HEK293T (cell line): ENCODE measurements at regions not wholly inside any gene's neighbourhood (a gene's known extent, or its start where the extent isn't known, plus 50 kb on each side); places are given as distances from the start of the nearest gene placed in this dataset.

Source experiments
- CTCF ChIA-PET: fragments of 350-600 bp; formaldehyde crosslinking; extraction: SDS; loops from one replicate; lab custom pipeline; 2021; ENCODE audit warnings: antibody characterized with exemption, inconsistent platforms; lab: Yijun Ruan, JAX
- POLR2A ChIA-PET: fragments of 350-600 bp; formaldehyde crosslinking; extraction: SDS; loops from one replicate; lab custom pipeline; 2020; ENCODE audit warnings: antibody characterized with exemption, inconsistent platforms; lab: Yijun Ruan, JAX
- DNase-seq: peaks from one replicate; pipeline ENCODE4 v3.0.0; 2012; ENCODE audit warnings: mixed read lengths; ENCODE audit errors: extremely low spot score
- ARNT ChIP-seq: fragments of 450-650 bp; IDR thresholded peaks from 2 replicates; pipeline ENCODE4 v1.6.1; 2017; ENCODE audit warnings: mild to moderate bottlenecking
- BHLHE40 ChIP-seq: fragments of 450-650 bp; IDR thresholded peaks from 2 replicates; pipeline ENCODE4 v1.6.1; 2016; ENCODE audit warnings: mild to moderate bottlenecking, moderate library complexity, borderline replicate concordance
- CTBP1 ChIP-seq: fragments of 450-650 bp; IDR thresholded peaks from 2 replicates; pipeline ENCODE4 v1.6.1; 2016; ENCODE audit warnings: borderline replicate concordance
- ELF4 ChIP-seq: fragments of 450-650 bp; IDR thresholded peaks from 2 replicates; pipeline ENCODE4 v1.6.1; 2017; ENCODE audit warnings: antibody characterized with exemption
- FOXA1 ChIP-seq: fragments of 450-650 bp; IDR thresholded peaks from 2 replicates; pipeline ENCODE4 v1.6.1; 2016; ENCODE audit warnings: mild to moderate bottlenecking
- FOXK2 ChIP-seq: fragments of 450-650 bp; IDR thresholded peaks from 2 replicates; pipeline ENCODE4 v1.6.1; 2016; ENCODE audit warnings: mild to moderate bottlenecking
- FOXM1 ChIP-seq: fragments of 450-650 bp; IDR thresholded peaks from 2 replicates; pipeline ENCODE4 v1.6.1; 2017; ENCODE audit warnings: mild to moderate bottlenecking, borderline replicate concordance
- HDGF ChIP-seq: fragments of 450-650 bp; IDR thresholded peaks from 2 replicates; pipeline ENCODE4 v1.6.1; 2017; ENCODE audit warnings: antibody characterized with exemption, borderline replicate concordance
- L3MBTL2 ChIP-seq: fragments of 450-650 bp; conservative IDR thresholded peaks from 2 replicates; pipeline ENCODE4 v1.6.1; 2016; ENCODE audit warnings: mild to moderate bottlenecking
- LEF1 ChIP-seq: fragments of 450-650 bp; IDR thresholded peaks from 2 replicates; pipeline ENCODE4 v1.6.1; 2017; ENCODE audit warnings: mild to moderate bottlenecking, borderline replicate concordance
- NFRKB ChIP-seq: fragments of 450-650 bp; IDR thresholded peaks from 2 replicates; pipeline ENCODE4 v1.6.1; 2016; ENCODE audit warnings: mild to moderate bottlenecking, moderate library complexity
- SP1 ChIP-seq: fragments of 450-650 bp; IDR thresholded peaks from 2 replicates; pipeline ENCODE4 v1.6.1; 2017
- SUZ12 ChIP-seq: fragments of 450-650 bp; IDR thresholded peaks from 2 replicates; pipeline ENCODE4 v1.6.1; 2016; ENCODE audit warnings: mild to moderate bottlenecking
- TARDBP ChIP-seq: fragments of 450-650 bp; IDR thresholded peaks from 2 replicates; pipeline ENCODE4 v1.6.1; 2016
- ZNF384 ChIP-seq: fragments of 450-650 bp; IDR thresholded peaks from 2 replicates; pipeline ENCODE4 v1.6.1; 2016
- TF ChIP-seq, protein P1 (sequence below): fragments of 450-650 bp; IDR thresholded peaks from 2 replicates; pipeline ENCODE4 v1.6.1; 2016

DNA sequence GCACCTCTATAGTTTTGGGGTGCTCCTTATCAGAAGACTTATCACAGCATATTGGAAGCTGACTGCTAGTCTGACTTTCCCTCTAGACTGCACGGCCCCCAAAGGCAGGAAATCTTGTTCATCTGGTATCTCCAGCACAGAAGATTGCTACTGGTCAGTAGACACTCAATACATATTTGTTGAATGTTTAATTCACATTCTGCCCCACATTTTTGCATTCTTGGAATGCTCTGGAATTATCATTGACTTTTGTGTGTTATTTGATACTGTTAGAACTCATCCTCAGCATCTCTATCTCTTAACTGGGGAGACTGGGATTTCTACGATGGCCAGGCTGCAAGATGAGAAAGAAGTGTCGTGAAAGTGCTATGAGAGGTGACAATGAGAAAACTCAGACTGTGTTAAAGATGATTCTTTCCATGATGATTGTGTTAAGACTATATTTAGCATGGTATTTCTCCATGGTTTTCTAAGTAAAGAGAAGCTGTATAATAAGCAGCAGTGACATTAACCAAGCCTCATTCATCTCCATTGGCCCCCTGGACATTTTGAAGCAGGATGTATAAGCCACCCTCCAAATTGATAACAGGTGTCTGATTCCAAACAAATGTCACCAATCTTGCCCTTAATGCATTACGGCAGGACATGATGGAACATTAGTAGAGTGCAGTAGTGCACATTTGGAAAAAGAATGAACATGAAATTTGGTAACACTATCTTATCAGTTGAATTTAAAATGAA lies 440.9 kb downstream of the RFC3 start:
- no peak for DNase-seq
- TF ChIP-seq TARDBP (no peak), SUZ12 (no peak), ELF4 (no peak), ZNF384 (no peak), FOXK2 (no peak), FOXA1 (no peak), BHLHE40 (no peak), FOXM1 (no peak), L3MBTL2 (no peak), SP1 (no peak)
- TF ChIP-seq, protein P1, sequence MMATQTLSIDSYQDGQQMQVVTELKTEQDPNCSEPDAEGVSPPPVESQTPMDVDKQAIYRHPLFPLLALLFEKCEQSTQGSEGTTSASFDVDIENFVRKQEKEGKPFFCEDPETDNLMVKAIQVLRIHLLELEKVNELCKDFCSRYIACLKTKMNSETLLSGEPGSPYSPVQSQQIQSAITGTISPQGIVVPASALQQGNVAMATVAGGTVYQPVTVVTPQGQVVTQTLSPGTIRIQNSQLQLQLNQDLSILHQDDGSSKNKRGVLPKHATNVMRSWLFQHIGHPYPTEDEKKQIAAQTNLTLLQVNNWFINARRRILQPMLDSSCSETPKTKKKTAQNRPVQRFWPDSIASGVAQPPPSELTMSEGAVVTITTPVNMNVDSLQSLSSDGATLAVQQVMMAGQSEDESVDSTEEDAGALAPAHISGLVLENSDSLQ = no peak
- POLR2A ChIA-PET = no interaction called here
- CTCF ChIA-PET = no interaction called here

DNA sequence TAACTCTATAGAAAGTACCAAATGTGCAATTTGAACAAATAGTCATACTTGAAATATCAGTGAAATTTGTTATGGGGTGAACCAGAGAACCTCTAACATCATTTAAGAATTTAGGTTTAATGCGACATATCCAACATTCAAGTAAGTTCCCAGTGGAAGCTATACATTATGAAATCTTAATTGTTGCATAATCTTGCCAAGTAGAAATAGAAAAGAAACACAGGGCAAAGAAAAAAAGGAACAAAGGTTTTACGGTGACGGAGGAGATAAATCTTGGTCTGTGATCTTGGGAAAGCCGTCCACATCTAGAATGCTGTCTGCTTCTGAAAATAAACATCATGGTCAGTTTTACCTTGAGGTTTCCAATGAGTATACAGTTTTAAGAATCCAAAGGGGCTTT lies 445.7 kb downstream of the RFC3 start:
- CTCF ChIA-PET = no interaction called here
- DNase-seq = no peak
- POLR2A ChIA-PET = no interaction called here
- TF ChIP-seq BHLHE40 = no peak
- no peak for TF ChIP-seq SUZ12
- TF ChIP-seq NFRKB = no peak
- no peak for TF ChIP-seq FOXM1
- TF ChIP-seq CTBP1 = no peak
- TF ChIP-seq ELF4 = no peak
- TF ChIP-seq FOXK2 = no peak

DNA sequence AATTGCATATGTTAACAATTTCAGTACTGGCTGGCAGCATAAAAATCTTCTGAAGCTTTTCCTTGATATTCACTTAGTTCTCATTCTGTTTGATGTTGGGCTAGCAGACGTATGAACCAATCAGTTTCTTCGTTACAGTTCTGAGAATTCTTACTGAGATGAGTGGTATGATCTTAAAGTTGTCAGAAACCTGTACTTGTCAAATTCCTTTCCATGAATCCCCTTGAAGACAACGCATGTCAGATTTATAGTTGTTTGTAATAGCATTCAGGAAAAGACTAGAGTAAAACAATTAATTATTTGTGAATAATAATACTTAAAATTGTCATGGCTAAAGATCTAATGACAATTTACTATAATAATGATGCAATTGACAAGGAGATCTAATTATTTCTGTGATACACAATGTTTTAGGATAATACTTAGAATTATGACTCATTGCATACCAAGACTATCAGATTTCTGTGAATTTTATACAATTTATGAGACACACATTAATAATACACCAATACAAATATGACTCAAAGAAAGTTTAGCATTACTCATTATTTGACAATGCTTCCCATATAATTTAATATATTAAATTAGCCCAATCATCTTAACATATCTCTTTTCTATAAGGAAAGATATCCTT lies 447.2 kb downstream of the RFC3 start:
- no peak for TF ChIP-seq ZNF384
- no peak for TF ChIP-seq ELF4
- TF ChIP-seq, protein P1 = no peak
- no peak for TF ChIP-seq SUZ12
- no peak for TF ChIP-seq TARDBP
- no peak for TF ChIP-seq CTBP1
- POLR2A ChIA-PET = no interaction called here

DNA sequence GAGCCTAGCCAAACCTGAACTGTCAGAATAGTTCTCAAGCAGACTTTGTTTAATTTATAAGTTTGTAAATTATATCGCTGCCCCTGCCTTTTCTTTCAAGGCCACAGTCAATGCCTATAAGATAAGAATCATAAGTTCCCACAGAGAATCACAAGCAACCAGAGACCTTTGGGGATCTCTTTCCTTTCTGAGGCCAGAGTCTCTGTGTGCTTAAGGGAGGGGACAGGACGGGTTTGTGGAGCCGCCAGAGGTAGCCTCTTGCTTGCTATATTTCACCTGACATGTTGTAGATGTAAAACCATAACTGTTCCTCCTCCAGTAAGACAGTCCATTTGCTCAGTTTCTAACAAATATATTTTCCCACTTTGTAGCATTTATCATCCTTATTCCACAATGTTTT lies 458.8 kb downstream of the RFC3 start:
- ChIA-PET POLR2A (no interaction called here), CTCF (no interaction called here)
- DNase-seq = no peak
- TF ChIP-seq LEF1 = no peak
- TF ChIP-seq BHLHE40 = no peak
- TF ChIP-seq CTBP1 = no peak
- TF ChIP-seq ELF4 = no peak
- no peak for TF ChIP-seq L3MBTL2
- no peak for TF ChIP-seq HDGF
- no peak for TF ChIP-seq ZNF384
- TF ChIP-seq FOXA1 = no peak
- TF ChIP-seq FOXK2 = no peak
- no peak for TF ChIP-seq SUZ12
- no peak for TF ChIP-seq SP1
- TF ChIP-seq, protein P1 = no peak
- no peak for TF ChIP-seq ARNT

More for the DNA sequence above, 447.2 kb downstream of the RFC3 start:
- CTCF ChIA-PET = no interaction called here
- DNase-seq = no peak

DNA sequence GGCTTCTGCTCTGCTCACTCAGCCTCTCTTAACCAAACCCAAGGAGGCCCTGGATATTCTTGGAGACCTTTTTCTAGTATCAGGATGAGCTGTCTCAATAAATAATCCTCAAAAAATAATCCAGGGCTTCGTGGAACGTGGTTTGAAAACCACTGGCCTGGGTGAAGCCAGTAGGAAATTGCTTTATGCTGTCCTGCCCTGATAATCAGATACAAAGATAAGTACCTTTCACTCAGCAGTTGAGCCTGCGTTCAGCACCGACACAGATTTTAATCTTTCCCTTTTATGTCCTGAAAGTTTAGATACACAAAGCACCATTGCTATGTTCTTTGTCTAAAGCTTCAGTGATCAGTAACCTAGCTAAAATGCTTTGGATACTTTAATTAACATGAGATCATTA lies 460.0 kb downstream of the RFC3 start:
- TF ChIP-seq NFRKB = no peak
- TF ChIP-seq LEF1 = no peak
- TF ChIP-seq, protein P1 = no peak
- no peak for TF ChIP-seq SUZ12
- no peak for TF ChIP-seq ZNF384
- no peak for TF ChIP-seq L3MBTL2
- no peak for TF ChIP-seq ELF4
- TF ChIP-seq FOXA1 = no peak
- no peak for TF ChIP-seq BHLHE40
- ChIA-PET CTCF (interaction anchor here (0.6 kb wide), 1 partner anchor 599 kb away, joined by 3 read pairs; no protein-coding TSS in a partner anchor), POLR2A (no interaction called here)
- no peak for DNase-seq

DNA sequence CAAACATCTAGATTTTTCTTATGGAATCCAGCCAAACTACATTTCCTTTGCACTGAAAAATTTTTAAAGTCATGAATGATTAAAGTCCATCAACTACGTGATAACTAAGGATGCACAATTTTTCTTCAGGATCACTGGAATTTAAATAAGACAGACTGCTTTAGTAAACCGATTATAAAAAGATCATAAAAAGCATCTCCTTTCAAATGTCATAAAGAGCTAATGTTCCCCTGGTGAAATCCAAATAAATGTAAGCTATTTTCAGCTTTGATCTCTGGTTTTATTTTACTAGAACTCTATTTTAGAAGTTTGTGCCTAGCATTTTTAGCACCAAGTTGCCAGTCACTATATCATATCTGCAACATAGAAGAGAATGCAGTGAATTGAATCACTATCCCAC lies 460.8 kb downstream of the RFC3 start:
- TF ChIP-seq HDGF (no peak), FOXA1 (no peak)
- POLR2A ChIA-PET = no interaction called here
- no peak for DNase-seq
- CTCF ChIA-PET = no interaction called here
